GM18519 (cell line): ENCODE measurements at regions not wholly inside any gene's neighbourhood (a gene's known extent, or its start where the extent isn't known, plus 50 kb on each side); places are given as distances from the start of the nearest gene placed in this dataset.

ENCODE experiments used
- ATAC-seq: cut with Tn5 transposase; IDR thresholded peaks from one replicate; pipeline ENCODE4 v1.9.1; 2021; ENCODE audit warnings: mild to moderate bottlenecking, moderate library complexity; ENCODE audit not compliant: unreplicated experiment, low FRiP score

DNA sequence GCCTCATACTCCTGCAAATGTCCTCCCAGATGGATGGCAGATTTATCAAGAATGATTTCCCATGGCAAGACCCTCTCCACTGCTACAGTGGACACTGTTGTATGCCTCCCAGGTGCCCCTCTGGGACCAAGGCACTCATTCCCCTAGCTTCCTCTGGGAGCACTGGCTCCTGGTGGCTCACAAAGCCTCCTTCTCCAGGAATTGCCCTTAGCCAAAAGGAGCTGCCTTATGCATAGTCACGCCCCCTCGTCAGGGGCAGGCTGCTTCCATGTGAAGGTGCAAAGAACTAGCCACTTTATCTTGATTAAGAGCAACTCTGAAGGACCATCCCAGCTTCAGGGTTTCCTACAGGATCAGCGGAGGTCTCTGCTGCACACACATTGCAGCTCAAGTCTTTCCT, 358.1 kb downstream of the CDK5RAP2 start:
- no peak for ATAC-seq

DNA sequence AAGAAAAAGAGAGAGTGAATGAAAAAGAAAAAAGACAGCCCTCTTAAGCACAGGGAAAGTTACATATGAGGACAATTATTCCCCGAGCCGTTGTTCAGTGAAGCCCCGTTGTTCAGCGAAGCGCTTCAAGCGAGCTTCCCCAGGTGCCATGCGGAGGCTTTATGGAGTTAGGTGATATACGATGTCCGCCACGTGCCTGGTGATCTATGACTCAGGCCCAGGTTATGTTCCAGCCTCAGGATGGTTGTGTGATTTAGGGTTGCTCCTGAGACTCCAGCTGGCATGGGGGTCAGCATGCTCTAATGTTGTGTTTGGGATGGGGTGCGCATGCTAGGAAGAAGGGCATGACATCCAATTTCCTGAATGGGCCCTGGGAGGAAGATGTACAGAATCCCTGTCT, 365.6 kb downstream of the CDK5RAP2 start:
- ATAC-seq = no peak

DNA sequence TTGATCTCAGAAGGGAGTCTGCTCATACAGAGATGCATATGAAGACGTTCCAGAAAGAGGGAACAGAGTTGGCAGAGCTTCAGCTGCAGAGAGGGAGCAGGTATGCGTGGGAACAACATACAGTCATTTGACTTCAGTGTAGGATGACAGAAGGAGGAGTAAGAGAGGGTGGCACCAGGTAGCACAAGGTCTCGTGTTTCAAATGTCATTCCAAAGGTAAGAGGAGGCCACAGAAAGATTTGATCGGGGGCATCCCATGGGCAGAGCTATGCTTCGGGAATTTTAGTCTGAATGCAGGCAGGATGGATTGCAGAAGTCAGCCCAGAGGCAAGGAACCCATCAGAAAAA, 367.1 kb downstream of the CDK5RAP2 start:
- ATAC-seq = peak; percentile 26

DNA sequence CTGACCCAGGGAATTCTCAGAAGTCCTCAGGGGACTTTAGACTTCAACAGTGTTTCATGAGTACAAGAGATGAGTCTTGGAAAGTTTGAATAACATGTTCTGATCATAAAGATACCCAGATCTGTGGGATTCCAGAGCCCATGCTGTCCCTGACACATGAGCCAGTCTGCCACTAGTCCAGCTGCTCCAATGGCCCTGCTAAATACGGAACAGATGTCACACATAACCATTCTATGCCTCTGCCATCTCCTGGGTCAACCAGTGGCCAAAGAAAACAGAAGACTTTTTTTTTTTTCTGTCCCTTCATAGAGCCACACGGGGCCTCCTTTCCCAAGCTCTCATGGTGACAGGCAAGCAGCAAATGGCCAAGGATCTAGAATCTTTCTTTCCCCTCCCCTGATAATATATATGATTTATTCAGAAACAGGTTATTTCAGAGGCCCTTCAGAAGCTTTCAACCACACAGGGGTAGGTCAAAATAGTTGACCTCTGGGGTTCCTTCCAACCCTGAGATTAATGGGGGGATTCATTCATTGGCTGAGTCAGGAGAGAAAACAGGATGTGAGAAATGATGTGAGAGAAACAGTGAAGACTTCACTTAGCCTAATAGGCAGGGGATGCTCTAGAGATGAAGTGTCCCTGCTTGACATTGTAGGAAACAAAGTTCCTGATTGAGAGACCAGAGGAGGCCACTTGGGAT, 367.7 kb downstream of the CDK5RAP2 start:
- peak; percentile 87 for ATAC-seq

DNA sequence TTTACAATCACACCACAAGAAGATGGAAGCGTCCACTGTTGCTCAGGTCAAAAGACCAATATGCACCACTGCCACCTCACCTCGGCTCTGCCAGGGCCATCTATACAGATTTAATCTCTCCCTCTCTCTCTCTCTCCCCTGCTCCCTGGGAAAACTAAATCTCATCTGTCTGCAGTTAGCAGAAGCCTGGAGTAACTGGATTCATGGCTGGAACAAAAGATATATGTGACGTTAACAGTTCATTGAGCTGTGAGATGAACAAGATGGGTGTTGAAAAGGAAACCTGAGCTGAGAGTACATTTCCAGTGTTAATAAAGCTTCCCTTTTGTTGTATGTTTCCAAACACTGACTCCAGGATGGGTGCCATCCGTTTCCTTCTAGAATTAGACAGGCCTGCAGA, 369.7 kb downstream of the CDK5RAP2 start:
- no peak for ATAC-seq

DNA sequence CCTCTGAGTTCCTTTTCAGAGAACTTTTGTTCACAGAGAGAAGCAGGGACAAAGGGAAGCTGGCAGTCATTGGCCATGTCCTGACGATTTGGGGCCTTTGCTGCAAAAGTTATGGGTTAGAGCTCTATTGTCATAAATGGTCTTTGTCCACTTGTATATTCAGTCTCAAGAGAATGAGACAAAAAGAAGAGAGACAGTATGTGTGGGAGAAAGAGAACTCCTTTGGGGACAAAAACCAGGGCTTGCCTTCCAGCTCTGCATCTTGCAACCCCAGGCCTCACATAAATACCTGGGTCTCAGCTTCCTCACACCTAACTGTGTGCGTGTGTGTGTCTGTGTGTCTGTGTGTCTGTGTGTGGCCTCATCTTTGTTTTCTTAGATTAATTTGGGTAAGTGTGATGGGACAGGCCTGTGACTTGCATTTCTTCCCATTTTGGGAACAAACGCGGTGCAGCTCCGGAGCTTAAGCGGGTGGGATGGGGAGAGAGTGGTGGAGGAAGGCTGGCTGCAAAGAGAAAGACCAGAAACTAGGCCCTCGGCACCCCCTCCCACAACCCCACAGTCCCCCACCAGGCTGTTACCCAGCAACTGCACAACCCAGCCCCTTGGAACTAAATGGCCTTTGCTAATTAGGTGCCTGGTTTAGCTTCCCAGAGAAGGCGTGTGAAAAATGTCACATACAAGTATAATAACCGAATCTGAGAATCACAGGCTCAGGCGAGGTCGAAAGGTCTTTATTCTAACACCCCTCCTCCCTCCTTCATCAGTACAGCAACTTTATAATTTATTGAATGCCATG, 376.9 kb downstream of the CDK5RAP2 start:
- no peak for ATAC-seq

DNA sequence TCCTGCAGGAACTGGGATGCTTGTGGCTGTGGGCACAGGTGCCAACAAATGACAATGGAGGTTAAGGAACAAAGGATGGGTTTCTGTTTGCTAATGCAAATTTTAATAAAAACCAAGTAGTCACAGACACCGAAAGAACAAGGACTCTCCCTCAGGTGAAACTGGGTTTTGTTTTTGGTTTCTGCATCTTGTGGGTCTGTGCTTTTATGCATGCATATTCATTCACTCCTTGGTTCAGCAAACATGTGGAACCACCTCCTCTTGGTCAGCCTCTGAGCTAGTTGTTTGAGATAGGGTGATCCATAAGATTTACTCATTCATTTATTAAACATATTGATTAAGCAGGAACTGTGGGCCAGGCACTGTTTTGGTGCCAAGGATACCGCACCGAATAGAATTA, 381.9 kb downstream of the CDK5RAP2 start:
- no peak for ATAC-seq

DNA sequence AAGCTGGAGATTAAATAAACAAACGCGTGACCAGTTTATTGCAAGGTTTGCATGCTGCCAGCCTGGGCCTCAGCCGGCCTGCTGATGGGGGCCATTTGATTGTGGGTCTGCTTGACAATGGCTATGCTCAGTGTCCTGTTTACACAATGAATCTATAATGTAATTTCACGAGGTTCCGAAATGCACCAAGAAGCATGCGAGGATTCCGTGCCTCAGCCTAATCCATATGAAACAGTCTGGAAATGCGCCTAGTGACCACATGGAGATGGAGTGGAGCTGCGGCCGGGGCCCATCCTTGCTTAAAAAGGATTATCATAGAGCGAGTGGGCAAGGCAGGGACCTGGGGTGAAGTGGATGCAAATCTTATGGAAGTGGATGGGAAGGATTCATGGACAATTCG, 382.4 kb downstream of the CDK5RAP2 start:
- no peak for ATAC-seq

DNA sequence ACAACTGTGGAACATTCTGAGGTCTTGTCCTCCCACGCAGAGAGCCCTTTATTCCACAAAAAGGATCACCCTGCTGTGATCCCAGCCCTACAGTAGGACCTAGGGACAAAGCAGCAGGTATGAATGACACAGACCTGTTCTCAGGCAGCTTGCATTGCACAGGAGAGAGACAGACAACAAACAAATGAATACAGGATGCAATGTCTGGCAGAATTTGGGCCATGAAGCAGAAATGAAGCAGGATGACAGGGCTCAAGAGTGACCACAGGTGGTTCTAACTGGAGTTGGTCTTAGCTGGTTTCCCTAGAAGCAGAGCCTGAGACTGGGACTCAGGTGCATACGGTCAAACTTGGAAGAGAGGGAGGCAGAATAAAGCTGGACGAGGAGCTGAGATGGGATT, 388.8 kb downstream of the CDK5RAP2 start:
- no peak for ATAC-seq

DNA sequence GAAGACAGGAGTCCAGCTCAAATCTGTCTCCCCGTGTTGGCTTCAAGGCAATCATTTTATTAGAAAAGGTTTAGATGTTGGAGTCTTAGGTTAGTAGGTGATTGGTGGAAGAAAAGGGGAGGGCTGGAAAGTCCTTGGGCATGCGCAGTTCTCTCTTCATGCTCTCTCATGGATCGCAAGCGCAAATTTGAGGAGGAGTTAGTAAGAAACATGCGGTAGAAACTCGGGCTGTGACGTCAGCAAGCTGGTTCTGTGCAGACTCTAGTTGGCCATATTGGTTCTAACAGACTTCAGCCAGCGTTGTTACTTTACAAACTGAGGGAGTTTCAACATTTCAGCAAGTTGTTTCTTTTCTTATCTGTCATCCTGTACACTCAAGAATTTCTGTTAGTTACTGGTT, 392.2 kb downstream of the CDK5RAP2 start:
- no peak for ATAC-seq

DNA sequence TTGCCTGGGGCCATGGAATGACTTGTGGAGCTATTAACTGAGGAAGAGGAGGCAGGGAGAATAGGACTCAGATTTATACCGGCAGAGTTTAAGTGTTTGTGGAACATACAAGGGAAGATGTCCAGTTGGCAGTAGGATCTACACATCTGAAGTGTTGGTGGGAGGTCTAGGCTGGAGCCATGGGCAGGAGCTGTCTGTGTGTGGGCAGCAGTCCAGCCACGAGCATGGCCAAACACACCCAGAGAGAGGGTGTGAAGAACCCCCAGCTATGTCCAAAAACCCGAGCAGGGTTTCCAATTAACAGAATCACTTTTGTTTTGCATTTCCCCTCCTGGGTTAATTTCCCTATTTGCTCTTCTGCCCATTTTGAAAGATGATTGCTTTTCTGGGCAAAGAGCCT, 393.7 kb downstream of the CDK5RAP2 start:
- ATAC-seq = no peak

DNA sequence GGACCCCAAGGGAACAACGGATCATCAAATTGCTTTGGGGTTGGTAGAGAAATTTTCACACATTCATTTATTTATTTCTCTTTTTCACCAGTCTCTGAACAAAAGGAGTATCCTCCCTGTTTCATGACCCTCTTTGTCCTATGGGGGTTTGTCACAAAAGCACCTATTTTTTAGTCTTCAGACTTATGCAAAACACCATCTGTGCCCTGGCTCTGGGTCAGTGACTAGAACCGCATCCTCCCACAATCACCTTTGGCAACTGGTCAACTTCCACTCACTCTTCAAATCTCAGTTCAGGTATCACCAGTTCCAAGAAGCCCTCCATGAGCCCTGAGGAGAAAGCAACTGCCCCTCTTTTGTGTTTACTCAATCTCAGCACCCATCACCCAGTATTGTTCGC, 395.7 kb downstream of the CDK5RAP2 start:
- no peak for ATAC-seq

DNA sequence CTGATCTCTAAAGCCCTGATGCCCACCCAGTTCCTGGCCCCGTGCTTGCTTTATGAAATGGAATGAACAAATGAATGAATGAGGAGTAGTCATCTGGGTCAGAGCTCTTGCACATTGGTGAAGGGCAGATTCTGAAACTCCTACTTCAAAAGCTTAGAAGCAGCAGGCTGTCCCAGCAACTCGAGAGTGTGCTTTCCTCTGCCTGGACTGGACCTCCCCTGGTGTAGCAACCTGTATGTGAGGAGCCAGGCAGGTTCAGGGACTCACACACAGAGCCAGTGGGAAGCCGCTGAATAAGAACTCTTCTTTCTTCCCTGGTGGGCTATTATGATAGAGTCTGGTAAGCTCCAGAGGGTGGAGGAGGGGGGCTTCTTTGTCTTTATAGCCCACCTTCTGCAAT, 396.4 kb downstream of the CDK5RAP2 start:
- ATAC-seq = no peak

DNA sequence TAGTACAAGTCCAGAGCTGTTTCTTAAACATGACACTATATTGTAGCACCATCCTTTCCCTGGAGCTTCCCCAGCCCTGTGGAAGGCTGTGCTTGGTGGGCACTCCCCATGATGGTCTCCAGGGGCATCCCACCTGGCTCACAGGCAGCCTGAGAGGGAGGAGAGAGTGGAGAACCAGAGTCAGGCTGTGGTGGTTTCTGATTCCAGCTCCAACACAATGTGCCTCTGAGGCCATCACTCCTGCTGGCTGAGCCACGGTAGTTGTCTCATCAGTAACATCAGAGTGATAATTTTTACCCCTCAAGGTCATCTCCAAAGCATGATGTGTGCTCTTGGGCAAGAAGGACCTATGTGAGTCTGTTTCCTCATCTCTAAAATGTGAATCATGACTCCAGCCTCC, 398.0 kb downstream of the CDK5RAP2 start:
- no peak for ATAC-seq

DNA sequence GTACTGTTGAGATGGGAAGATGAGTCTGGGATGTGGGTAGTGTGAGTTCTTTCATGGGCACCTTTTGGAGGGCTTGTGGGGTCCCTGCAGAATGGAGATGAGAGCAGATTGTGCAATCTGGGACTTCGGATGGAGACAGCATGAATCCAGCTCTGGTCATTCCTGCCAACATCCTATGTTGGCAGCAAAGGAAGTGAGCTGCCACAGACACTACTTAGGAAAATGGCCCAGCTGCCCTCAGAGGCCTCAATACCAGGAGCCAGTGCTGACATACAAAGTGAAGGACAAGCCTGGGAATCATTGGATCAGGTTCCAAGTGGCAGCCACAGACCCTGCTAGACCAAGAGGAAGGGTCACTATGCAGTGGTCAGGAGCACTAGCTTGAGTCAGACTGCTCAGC, 402.8 kb downstream of the CDK5RAP2 start:
- ATAC-seq = no peak

DNA sequence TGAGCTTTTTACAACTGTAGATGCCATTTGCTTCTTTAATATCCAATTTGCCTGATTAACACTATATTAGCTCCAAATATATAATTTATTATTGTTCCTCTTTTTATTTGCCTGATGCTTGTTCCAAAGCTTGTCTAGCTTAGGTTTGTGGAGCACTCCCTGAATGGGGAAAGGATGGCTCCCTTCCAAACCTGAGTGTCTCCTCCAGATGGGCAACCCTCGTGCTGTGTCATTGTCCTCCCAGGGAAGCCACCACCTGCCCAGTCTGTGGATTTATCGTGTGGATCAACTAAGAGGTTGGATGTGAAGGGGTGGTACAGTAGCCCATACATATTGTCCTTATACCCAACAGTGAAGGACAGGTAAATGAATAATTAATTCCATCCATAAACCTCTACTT, 404.9 kb downstream of the CDK5RAP2 start:
- ATAC-seq = no peak

DNA sequence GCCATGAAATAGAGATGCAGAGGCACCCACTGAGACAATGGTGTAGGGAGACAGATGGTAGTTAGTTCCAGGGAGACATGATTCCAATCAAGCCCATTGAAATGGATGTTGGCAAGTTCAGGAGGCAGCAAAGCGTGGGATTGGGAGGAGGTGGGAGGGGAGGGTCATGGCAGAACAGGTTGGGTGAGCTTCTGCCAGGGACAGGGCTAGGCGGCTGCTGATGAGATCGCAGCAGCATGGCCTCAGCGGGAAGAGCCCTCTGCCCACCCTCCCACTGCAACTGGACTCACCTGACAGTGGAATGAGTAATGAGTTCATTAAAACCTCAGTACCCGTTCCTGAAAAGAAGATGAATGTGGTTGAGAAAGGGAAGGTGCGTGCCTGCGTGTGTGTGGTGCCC, 418.2 kb downstream of the CDK5RAP2 start:
- ATAC-seq = no peak

DNA sequence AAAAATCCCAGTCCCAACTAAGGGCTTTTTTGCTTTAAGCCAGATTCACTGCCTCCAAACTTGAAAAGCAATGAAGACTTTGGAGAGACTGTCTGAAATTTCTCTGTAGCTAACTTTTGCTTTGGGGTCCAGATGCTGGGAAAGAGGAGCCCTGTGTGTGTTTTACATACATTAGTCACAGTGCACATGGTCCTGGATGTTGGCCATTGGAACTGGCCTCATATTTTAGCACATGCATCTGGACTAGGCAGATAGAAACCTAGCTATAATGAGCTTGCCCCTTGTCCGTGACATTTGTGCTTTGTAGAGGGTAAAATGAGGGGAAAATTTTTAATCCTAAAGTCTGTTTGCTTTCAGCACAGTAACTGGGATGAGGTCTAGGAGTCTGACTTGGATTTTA, 421.7 kb downstream of the CDK5RAP2 start:
- ATAC-seq = no peak

DNA sequence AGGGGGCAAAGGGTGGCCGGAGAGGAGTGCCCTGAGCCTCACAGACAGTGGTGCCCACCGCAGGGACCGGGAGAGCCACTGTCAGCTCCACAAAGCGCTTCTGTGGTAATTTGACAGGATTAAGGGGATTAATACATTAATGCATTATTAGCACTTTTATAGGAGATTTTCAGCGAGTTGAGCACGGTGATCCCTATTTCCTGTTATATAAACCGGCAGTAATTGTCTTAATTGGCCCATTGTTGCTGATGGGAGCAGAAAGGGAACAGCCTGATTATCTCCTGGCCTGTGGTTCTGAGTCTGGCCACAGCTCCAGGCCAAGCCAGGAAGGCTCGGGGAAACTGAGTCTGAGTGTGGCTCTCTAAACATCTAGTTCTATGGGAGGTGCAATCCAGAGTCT, 423.6 kb downstream of the CDK5RAP2 start:
- no peak for ATAC-seq

DNA sequence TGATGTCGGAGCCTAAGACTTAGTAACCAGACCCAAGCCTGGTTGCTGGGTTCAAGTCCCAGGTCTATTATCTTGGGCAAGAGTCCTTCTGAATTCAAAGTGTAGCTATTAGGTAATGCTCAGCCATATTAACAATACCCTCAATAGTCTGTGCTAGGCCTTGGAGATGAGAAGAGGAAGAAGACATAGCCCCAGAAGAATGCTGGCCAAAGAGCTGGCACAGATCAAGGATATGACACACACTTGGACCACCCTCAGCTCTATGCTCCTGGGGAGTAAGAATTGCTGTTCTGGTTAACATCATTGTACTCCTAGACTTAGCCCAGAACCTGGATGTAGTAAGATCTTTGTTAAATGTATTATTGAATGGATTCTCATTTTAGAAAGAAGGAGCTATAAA, 426.7 kb downstream of the CDK5RAP2 start:
- no peak for ATAC-seq

DNA sequence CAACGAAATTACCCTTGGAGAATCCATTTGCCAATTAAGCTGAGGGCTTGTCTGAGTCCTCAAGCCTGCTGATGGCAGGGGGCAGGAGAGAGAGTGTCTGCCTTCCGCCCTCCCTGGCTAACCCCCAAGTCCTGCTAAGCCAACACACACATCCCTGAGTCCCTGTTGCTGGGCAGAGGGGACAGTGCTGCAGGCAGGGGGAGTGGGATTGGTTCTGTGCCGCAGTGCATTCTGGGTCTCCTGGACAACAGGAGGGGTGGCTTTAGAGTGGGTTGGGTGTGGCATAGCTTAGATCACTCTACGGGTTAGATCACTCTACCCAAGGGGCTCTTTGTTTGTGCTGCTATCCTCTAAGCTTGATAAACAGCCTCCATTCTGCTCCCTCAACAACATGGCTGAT, 427.7 kb downstream of the CDK5RAP2 start:
- ATAC-seq = no peak

DNA sequence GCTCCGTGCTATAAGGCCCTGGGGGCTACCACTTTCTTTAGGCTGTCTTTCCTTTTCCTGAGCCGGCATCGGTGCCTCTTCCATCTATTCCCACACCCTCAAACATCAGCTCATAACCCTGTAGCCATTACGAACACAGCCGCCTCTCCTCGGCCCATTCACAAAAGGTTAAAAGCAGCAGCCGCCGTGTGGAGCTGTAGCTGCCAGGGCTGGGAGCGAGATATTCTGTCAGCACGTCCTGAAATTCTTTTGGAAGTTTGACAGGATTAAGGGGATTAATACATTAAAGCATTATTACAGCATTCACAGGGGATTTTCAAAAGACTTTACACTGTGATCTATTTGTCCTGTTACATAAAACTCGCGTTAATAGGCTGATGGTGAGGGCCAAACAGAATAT, 428.2 kb downstream of the CDK5RAP2 start:
- ATAC-seq = no peak
